IMR-90 (cell line): ENCODE measurements at regions not wholly inside any gene's neighbourhood (a gene's known extent, or its start where the extent isn't known, plus 50 kb on each side); places are given as distances from the start of the nearest gene placed in this dataset.

Experiments
- CHD1 ChIP-seq: IDR thresholded peaks from 2 replicates; pipeline ENCODE4 v1.6.1; 2012; ENCODE audit warnings: low read depth, low read length, improper control_type of control experiment
- RAD21 ChIP-seq: IDR thresholded peaks from 2 replicates; pipeline ENCODE4 v1.6.1; 2012; ENCODE audit warnings: low read length, improper control_type of control experiment
- RFX5 ChIP-seq: IDR thresholded peaks from 2 replicates; pipeline ENCODE4 v1.8.0; 2012; ENCODE audit warnings: low read depth, mild to moderate bottlenecking, low read length, moderate library complexity
- TF ChIP-seq, protein P1 (sequence below): conservative IDR thresholded peaks from 2 replicates; pipeline ENCODE4 v1.5.1; 2012; ENCODE audit warnings: mild to moderate bottlenecking, low read depth, low read length, improper control_type of control experiment

DNA sequence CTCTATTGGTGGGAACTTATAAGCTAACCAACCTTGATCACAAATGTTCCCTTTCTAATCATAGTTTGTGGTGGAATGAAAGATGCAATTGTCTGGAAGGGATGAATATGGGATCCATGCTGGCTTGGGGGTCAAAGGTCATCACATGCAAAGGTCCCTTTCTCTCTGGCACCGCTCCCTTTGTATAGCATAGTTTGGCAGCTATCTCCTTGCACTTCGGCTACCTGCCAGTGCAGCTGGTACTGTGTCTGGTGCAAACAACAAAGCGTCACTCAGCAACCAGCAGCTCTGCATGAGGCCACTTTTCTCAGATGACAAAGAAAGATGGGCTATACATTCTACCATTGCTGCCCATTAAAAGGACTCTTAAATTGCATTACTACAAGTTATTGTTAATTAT lies 188.2 kb upstream of the NFIA start:
- TF ChIP-seq RFX5, result no peak
- no peak for TF ChIP-seq RAD21
- TF ChIP-seq CHD1, result no peak
- TF ChIP-seq, protein P1, sequence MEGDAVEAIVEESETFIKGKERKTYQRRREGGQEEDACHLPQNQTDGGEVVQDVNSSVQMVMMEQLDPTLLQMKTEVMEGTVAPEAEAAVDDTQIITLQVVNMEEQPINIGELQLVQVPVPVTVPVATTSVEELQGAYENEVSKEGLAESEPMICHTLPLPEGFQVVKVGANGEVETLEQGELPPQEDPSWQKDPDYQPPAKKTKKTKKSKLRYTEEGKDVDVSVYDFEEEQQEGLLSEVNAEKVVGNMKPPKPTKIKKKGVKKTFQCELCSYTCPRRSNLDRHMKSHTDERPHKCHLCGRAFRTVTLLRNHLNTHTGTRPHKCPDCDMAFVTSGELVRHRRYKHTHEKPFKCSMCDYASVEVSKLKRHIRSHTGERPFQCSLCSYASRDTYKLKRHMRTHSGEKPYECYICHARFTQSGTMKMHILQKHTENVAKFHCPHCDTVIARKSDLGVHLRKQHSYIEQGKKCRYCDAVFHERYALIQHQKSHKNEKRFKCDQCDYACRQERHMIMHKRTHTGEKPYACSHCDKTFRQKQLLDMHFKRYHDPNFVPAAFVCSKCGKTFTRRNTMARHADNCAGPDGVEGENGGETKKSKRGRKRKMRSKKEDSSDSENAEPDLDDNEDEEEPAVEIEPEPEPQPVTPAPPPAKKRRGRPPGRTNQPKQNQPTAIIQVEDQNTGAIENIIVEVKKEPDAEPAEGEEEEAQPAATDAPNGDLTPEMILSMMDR, result no peak
